C4-2B (cell line): ENCODE measurements at regions not wholly inside any gene's neighbourhood (a gene's known extent, or its start where the extent isn't known, plus 50 kb on each side); places are given as distances from the start of the nearest gene placed in this dataset.

ENCODE experiments used
- CTCF ChIP-seq: fragments of 450-650 bp; conservative IDR thresholded peaks from 2 replicates; pipeline ENCODE4 v1.5.1; 2017; ENCODE audit warnings: mild to moderate bottlenecking
- ZFX ChIP-seq: fragments of 450-650 bp; IDR thresholded peaks from 2 replicates; pipeline ENCODE4 v1.6.1; 2017

- no peak for TF ChIP-seq CTCF
- no peak for TF ChIP-seq ZFX
Measured at GRCh38 chr18:60601249-60601648, 228.7 kb upstream of the MC4R start.
